GM23248 (cell line): ENCODE measurements at regions not wholly inside any gene's neighbourhood (a gene's known extent, or its start where the extent isn't known, plus 50 kb on each side); places are given as distances from the start of the nearest gene placed in this dataset.

Experiments
- EZH2 ChIP-seq: fragments of 200-600 bp; sonication (generic); IDR thresholded peaks from 2 replicates; pipeline ENCODE4 v1.6.1; 2018; ENCODE audit warnings: antibody characterized with exemption, mild to moderate bottlenecking; ENCODE audit not compliant: insufficient read depth, poor library complexity, severe bottlenecking
- EZH2phosphoT487 ChIP-seq: fragments of 200-600 bp; sonication (generic); IDR thresholded peaks from 2 replicates; pipeline ENCODE4 v1.6.1; 2018; ENCODE audit warnings: antibody characterized with exemption, moderate library complexity, mild to moderate bottlenecking, low read depth; ENCODE audit not compliant: insufficient read depth

DNA sequence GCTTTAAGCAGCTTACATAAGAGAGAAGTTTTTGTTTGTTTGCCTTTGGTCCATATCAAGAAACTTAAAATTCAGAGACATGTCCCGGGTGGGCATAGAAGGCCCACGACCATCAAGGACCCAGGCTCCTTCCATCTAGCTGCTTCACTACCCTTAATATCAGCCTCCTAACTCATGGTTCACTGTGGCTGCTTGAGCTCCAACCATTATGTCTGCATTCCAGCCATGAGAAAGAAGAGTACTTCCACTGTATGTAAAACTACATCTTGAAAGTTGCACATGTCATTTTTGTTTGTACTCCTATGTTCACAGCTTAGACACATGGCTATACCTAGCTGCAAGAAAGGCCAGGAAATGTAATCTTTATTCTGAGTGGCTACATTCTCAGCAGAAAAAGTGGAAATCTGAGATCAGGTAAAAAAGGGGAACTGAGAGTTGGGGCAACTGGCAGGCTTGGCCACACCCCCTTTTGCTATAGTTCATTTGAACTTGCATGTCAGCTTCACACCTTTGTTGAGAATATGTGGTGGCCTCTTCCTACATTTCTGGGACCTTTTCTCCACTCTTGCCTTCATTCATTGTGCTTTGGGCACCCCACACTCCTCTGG is 81.3 kb upstream of the TP53I11 start:
- no peak for TF ChIP-seq EZH2
- no peak for TF ChIP-seq EZH2phosphoT487
